HL-60 (cell line): ENCODE measurements at regions not wholly inside any gene's neighbourhood (a gene's known extent, or its start where the extent isn't known, plus 50 kb on each side); places are given as distances from the start of the nearest gene placed in this dataset.

Experiments
- DNase-seq, 2 experiments: peaks; one replicate each; pipeline ENCODE4 v3.0.0-alpha.2; 2010 to 2020; ENCODE audit warnings: low read depth in 1 of 2, low spot score in 1 of 2
- H3K27ac ChIP-seq: fragments of 250-450 bp; sonication (Bioruptor Pico); replicated peaks from 2 replicates; pipeline ENCODE4 v1.5.1; 2020; ENCODE audit warnings: mild to moderate bottlenecking, moderate library complexity
- H3K27me3 ChIP-seq: fragments of 250-450 bp; sonication (Bioruptor Pico); 2 replicates; pipeline ENCODE4 v1.5.1; 2021; ENCODE audit warnings: mild to moderate bottlenecking, moderate library complexity; ENCODE audit not compliant: insufficient read depth, poor library complexity, severe bottlenecking
- H3K4me3 ChIP-seq: replicated peaks from 2 replicates; pipeline ENCODE4 v1.5.1; 2011; ENCODE audit warnings: mild to moderate bottlenecking, control low read depth, low read length; ENCODE audit not compliant: insufficient read depth
- GABPA ChIP-seq: IDR thresholded peaks from 2 replicates; pipeline ENCODE4 v1.6.1; 2012; ENCODE audit warnings: low read depth
- POLR2AphosphoS5 ChIP-seq: IDR thresholded peaks from 2 replicates; pipeline ENCODE4 v1.6.1; 2012; ENCODE audit warnings: low read depth
- REST ChIP-seq: IDR thresholded peaks from 2 replicates; pipeline ENCODE4 v1.6.1; 2012; ENCODE audit warnings: low read depth; ENCODE audit not compliant: insufficient replicate concordance
- SPI1 ChIP-seq: IDR thresholded peaks from 2 replicates; pipeline ENCODE4 v1.6.1; 2012; ENCODE audit warnings: low read depth, mild to moderate bottlenecking, borderline replicate concordance
- TF ChIP-seq, protein P1 (sequence below): IDR thresholded peaks from one replicate; pipeline ENCODE4 v1.5.1; 2011; ENCODE audit warnings: low read length, control low read depth, inconsistent platforms; ENCODE audit not compliant: insufficient read depth

DNA sequence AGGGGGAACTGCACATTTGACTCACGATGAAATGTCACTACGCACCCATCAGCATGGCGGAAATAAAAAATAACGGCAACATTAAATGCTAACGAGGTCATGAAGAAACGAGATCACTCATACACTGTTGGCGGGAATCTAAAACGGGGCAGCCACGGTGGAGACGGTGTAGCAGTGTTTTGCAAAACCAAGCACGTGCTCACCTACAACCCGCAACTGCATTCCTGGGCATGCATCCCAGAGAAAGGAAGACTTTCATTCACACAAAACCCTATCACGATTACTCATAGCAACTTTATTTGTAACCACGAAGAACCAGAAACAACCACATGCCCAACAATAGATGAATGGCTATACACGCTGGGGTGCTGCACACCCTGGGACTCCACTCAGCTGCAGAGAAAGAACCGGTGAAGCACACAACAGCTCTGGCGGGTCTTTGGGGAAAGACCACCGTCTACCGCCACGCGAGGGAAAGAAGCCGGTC is 77.0 kb downstream of the YTHDF1 start:
- no peak overlapping the region for H3K27ac ChIP-seq
- peaks cover 2% of the 10 kb centered on the region for H3K27me3 ChIP-seq
- DNase-seq, result no peak
- H3K4me3 ChIP-seq, result no peak overlapping the region
- TF ChIP-seq, protein P1, sequence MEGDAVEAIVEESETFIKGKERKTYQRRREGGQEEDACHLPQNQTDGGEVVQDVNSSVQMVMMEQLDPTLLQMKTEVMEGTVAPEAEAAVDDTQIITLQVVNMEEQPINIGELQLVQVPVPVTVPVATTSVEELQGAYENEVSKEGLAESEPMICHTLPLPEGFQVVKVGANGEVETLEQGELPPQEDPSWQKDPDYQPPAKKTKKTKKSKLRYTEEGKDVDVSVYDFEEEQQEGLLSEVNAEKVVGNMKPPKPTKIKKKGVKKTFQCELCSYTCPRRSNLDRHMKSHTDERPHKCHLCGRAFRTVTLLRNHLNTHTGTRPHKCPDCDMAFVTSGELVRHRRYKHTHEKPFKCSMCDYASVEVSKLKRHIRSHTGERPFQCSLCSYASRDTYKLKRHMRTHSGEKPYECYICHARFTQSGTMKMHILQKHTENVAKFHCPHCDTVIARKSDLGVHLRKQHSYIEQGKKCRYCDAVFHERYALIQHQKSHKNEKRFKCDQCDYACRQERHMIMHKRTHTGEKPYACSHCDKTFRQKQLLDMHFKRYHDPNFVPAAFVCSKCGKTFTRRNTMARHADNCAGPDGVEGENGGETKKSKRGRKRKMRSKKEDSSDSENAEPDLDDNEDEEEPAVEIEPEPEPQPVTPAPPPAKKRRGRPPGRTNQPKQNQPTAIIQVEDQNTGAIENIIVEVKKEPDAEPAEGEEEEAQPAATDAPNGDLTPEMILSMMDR, result no peak
- TF ChIP-seq POLR2AphosphoS5, result no peak
- no peak for TF ChIP-seq GABPA
- no peak for TF ChIP-seq REST
- TF ChIP-seq SPI1, result no peak

- peaks cover 2% of the 10 kb centered on the region for H3K27me3 ChIP-seq
- no peak overlapping the region for H3K27ac ChIP-seq
- DNase-seq, result no peak
Measured at GRCh38 chr20:63137851-63138415, 78.0 kb downstream of the YTHDF1 start.

DNA sequence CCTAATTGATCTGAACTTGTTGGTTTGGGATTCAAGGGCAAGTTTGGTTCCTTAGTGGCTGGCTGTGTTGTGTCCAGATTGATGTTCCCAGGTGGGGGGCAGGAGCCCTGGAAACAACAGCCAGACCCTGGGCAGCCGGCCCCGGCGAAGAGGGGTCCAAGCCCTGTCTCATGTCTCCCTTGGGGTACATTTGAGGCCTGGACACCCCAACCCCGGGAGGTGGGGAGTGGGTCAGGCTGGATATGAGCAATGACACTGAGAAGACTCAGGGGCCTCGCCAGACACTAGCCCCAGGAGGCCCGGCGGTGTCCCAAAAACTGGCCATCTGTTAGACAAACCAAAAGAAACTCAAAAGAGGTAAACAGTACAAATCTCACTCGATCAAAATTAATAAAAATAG is 79.6 kb downstream of the YTHDF1 start:
- H3K27ac ChIP-seq, result no peak overlapping the region
- TF ChIP-seq SPI1 (no peak), REST (no peak), POLR2AphosphoS5 (no peak), GABPA (no peak)
- TF ChIP-seq, protein P1, result no peak
- H3K4me3 ChIP-seq, result no peak overlapping the region
- DNase-seq, result no peak
- peaks cover 2% of the 10 kb centered on the region for H3K27me3 ChIP-seq

More at GRCh38 chr20:63137851-63138415, 78.0 kb downstream of the YTHDF1 start:
- no peak for TF ChIP-seq GABPA
- no peak for TF ChIP-seq SPI1
- no peak for TF ChIP-seq REST
- TF ChIP-seq, protein P1, result no peak
- no peak overlapping the region for H3K4me3 ChIP-seq
